HepG2 (cell line): ENCODE measurements at regions not wholly inside any gene's neighbourhood (a gene's known extent, or its start where the extent isn't known, plus 50 kb on each side); places are given as distances from the start of the nearest gene placed in this dataset.

Experiments used
- ATAC-seq: fragments of 200-7000 bp; cut with Tn5 transposase; 3 replicates; pipeline ENCODE4 v1.9.1; 2020; ENCODE audit warnings: mild to moderate bottlenecking, moderate library complexity
- BruUV-seq: library from RNA; stranded (reverse); fragments of 400-500 nt; replicated peaks from 2 replicates; lab custom pipeline; 2021; lab: Mats Ljungman, UMichigan
- CTCF ChIA-PET: fragments of 300-600 bp; formaldehyde crosslinking; extraction: SDS; loops from one replicate; lab custom pipeline; 2021; ENCODE audit warnings: low total read pairs, inconsistent platforms, low intra/inter-chr PET ratio; lab: Yijun Ruan, JAX
- POLR2A ChIA-PET: fragments of 350-600 bp; sonication (Branson Sonifier 250); formaldehyde crosslinking; loops from one replicate; lab custom pipeline; 2020; ENCODE audit warnings: antibody characterized with exemption, inconsistent platforms; lab: Yijun Ruan, JAX
- DNase-seq: peaks from one replicate; pipeline ENCODE4 v3.0.0-alpha.2; 2015; ENCODE audit warnings: low spot score
- FAIRE-seq: peaks from 3 replicates; lab custom pipeline; 2011; peaks lifted over from hg19 to GRCh38; lab: Jason Lieb, UNC
- H2AFZ ChIP-seq: one replicate; pipeline ENCODE4 v1.6.1; 2011; ENCODE audit warnings: low read length, inconsistent platforms
- H3K27ac ChIP-seq: fragments of 300-600 bp; 3 replicates; pipeline ENCODE4 v1.8.0; 2011; ENCODE audit warnings: mixed run types, mild to moderate bottlenecking, mixed read lengths, low read length, inconsistent platforms; ENCODE audit not compliant: insufficient read depth; ENCODE audit errors: extremely low read length
- H3K27me3 ChIP-seq, 2 experiments: fragments of 200-600 bp in 1 of 2; 2 replicates in 1 of 2; 3 replicates in 1 of 2; pipeline versions ENCODE4 v1.6.0 to v1.8.0; 2011; ENCODE audit warnings: low read length in 2 of 2, mild to moderate bottlenecking in 2 of 2, moderate library complexity in 2 of 2, inconsistent platforms in 1 of 2; ENCODE audit not compliant: insufficient read depth in 2 of 2, control insufficient read depth in 1 of 2
- H3K36me3 ChIP-seq, 2 experiments: fragments of 200-600 bp in 1 of 2; replicated peaks in 1 of 2; 2 replicates in 1 of 2; 3 replicates in 1 of 2; pipeline versions ENCODE4 v1.5.1 to v1.8.0; 2011; ENCODE audit warnings: low read length in 2 of 2, inconsistent platforms in 1 of 2; ENCODE audit not compliant: insufficient read depth in 2 of 2, control insufficient read depth in 1 of 2
- H3K4me1 ChIP-seq: 2 replicates; pipeline ENCODE4 v1.5.1; 2012; ENCODE audit warnings: low read length, inconsistent platforms; ENCODE audit not compliant: insufficient read depth
- H3K4me2 ChIP-seq: 2 replicates; pipeline ENCODE4 v1.6.0; 2011; ENCODE audit warnings: low read depth, low read length, inconsistent platforms
- H3K4me3 ChIP-seq, 3 experiments: fragments of 200-600 bp in 1 of 3; sonication (generic), shearing (Covaris generic) in 1 of 3; replicated peaks in 1 of 3; 2 replicates each; pipeline ENCODE4 v1.5.1; 2011 to 2016; ENCODE audit warnings: low read length in 3 of 3, inconsistent platforms in 2 of 3, low read depth in 2 of 3, mild to moderate bottlenecking in 2 of 3, control low read depth in 1 of 3, mixed read lengths in 1 of 3; ENCODE audit not compliant: insufficient read depth in 1 of 3
- H3K79me2 ChIP-seq: one replicate; pipeline ENCODE4 v1.6.1; 2011; ENCODE audit warnings: low read length, inconsistent platforms; ENCODE audit not compliant: insufficient read depth
- H3K9ac ChIP-seq: 2 replicates; pipeline ENCODE4 v1.6.0; 2011; ENCODE audit warnings: mild to moderate bottlenecking, low read depth, low read length, inconsistent platforms; ENCODE audit not compliant: insufficient read depth
- H3K9me3 ChIP-seq: 2 replicates; pipeline ENCODE4 v1.5.1; 2012; ENCODE audit warnings: mild to moderate bottlenecking, low read length
- H4K20me1 ChIP-seq: 2 replicates; pipeline ENCODE4 v1.6.0; 2011; ENCODE audit warnings: inconsistent platforms, mild to moderate bottlenecking, low read length, moderate library complexity; ENCODE audit not compliant: insufficient read depth
- CHCHD3 ChIP-seq: sonication (generic); formaldehyde crosslinking; IDR thresholded peaks from 2 replicates; pipeline ENCODE4 v1.8.0; 2022; ENCODE audit warnings: mild to moderate bottlenecking, missing genetic modification reagents, moderate library complexity
- HOXA9 ChIP-seq: sonication (generic); formaldehyde crosslinking; IDR thresholded peaks from 2 replicates; pipeline ENCODE4 v1.8.1; 2022; ENCODE audit warnings: missing genetic modification reagents, mild to moderate bottlenecking, moderate library complexity, borderline replicate concordance
- MYC ChIP-seq: sonication (generic); formaldehyde crosslinking; IDR thresholded peaks from 2 replicates; pipeline ENCODE4 v1.9.0; 2021; ENCODE audit warnings: missing genetic modification reagents, borderline replicate concordance
- NCOA2 ChIP-seq: sonication (generic); formaldehyde crosslinking; IDR thresholded peaks from 2 replicates; pipeline ENCODE4 v1.8.0; 2022; ENCODE audit warnings: inconsistent platforms
- SMAD9 ChIP-seq: sonication (generic); formaldehyde crosslinking; IDR thresholded peaks from 2 replicates; pipeline ENCODE4 v1.5.1; 2020; ENCODE audit warnings: mild to moderate bottlenecking, missing genetic modification reagents
- ZNF3 ChIP-seq: IDR thresholded peaks from 2 replicates; pipeline ENCODE4 v1.7.0; 2017; ENCODE audit warnings: inconsistent platforms
- ZNF574 ChIP-seq: sonication (generic); formaldehyde crosslinking; IDR thresholded peaks from 2 replicates; pipeline ENCODE4 v1.4.0; 2020; ENCODE audit warnings: missing genetic modification reagents
- ZNF646 ChIP-seq: sonication (generic); formaldehyde crosslinking; IDR thresholded peaks from 2 replicates; pipeline ENCODE4 v1.9.0; 2021; ENCODE audit warnings: mild to moderate bottlenecking, missing genetic modification reagents
- WGBS: methylation state at CpG from one replicate; pipeline ENCODE4 v1.1.6; 2017; ENCODE audit warnings: low lambda C conversion rate; 5-methylcytosine and 5-hydroxymethylcytosine counted together
- in situ Hi-C: cut with HindIII; loops from 2 replicates; pipeline ENCODE4 v1.10.0; 2017; ENCODE audit warnings: low pct_unique_long_range_greater_than_20kb; ENCODE audit not compliant: extremely low pct_ligation_motif_present
- intact Hi-C: fragments of 100-400 bp; cut with micrococcal nuclease; formaldehyde crosslinking; loops from one replicate; pipeline ENCODE4 v1.10.0; 2022; ENCODE audit not compliant: unreplicated experiment
- TF ChIP-seq, protein P1 (sequence below): sonication (generic); formaldehyde crosslinking; IDR thresholded peaks from 2 replicates; pipeline ENCODE4 v1.8.1; 2022; ENCODE audit warnings: low read depth, mild to moderate bottlenecking, missing genetic modification reagents
- TF ChIP-seq, protein P2 (sequence below): IDR thresholded peaks from 2 replicates; pipeline ENCODE4 v1.6.1; 2012; ENCODE audit warnings: low read depth, low read length, improper control_type of control experiment

DNA sequence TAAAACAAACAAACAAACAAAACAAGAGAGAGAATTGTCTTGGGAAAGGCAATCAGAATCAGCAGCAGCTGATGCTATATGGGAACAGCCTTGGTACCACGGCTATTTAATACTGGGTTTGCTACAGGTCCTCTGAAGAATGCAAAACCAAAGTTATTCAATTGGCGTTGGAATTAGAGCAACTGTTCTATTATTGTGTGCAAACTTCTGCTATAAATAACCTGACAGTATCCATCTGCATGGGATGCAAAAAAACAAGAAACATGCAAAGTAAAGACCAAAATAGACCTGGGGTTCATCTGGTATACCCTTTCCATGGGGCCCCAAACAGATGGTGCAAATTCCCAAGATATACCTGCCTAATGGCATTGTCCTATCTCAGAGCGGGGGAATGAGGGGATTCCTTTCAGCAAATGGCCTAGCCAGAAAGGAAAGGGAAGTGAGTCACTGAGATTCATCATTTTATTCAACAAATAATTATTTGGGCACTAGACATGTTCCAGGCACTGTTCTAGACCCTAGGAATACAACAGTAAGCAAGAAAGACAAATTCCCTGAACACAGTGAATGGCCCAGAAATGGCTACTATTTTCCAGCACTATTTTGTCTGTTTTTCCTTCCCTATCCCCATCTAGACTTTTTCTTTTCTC is 268.9 kb downstream of the FBXW7 start:
- ATAC-seq: no peak
- no peak for TF ChIP-seq NCOA2 (CRISPR knock-in tag)
- no peak for TF ChIP-seq CHCHD3 (CRISPR knock-in tag)
- no peak for TF ChIP-seq HOXA9
- no peak for TF ChIP-seq ZNF646 (CRISPR knock-in tag)
- TF ChIP-seq, protein P1, sequence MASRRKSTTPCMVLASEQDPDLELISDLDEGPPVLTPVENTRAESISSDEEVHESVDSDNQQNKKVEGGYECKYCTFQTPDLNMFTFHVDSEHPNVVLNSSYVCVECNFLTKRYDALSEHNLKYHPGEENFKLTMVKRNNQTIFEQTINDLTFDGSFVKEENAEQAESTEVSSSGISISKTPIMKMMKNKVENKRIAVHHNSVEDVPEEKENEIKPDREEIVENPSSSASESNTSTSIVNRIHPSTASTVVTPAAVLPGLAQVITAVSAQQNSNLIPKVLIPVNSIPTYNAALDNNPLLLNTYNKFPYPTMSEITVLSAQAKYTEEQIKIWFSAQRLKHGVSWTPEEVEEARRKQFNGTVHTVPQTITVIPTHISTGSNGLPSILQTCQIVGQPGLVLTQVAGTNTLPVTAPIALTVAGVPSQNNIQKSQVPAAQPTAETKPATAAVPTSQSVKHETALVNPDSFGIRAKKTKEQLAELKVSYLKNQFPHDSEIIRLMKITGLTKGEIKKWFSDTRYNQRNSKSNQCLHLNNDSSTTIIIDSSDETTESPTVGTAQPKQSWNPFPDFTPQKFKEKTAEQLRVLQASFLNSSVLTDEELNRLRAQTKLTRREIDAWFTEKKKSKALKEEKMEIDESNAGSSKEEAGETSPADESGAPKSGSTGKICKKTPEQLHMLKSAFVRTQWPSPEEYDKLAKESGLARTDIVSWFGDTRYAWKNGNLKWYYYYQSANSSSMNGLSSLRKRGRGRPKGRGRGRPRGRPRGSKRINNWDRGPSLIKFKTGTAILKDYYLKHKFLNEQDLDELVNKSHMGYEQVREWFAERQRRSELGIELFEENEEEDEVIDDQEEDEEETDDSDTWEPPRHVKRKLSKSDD (CRISPR knock-in tag): no peak
- no peak for TF ChIP-seq ZNF574 (CRISPR knock-in tag)
- TF ChIP-seq ZNF3 (CRISPR knock-in tag): no peak
- TF ChIP-seq, protein P2, sequence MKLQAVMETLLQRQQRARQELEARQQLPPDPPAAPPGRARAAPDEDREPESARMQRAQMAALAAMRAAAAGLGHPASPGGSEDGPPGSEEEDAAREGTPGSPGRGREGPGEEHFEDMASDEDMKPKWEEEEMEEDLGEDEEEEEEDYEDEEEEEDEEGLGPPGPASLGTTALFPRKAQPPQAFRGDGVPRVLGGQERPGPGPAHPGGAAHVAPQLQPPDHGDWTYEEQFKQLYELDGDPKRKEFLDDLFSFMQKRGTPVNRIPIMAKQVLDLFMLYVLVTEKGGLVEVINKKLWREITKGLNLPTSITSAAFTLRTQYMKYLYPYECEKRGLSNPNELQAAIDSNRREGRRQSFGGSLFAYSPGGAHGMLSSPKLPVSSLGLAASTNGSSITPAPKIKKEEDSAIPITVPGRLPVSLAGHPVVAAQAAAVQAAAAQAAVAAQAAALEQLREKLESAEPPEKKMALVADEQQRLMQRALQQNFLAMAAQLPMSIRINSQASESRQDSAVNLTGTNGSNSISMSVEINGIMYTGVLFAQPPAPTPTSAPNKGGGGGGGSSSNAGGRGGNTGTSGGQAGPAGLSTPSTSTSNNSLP: no peak
- TF ChIP-seq SMAD9: no peak
- TF ChIP-seq MYC (CRISPR knock-in tag): no peak

More for the DNA sequence above, 268.9 kb downstream of the FBXW7 start:
- Histone ChIP-seq H3K27me3 (peaks cover 0 to 9% of the 10 kb centered on the region in 2 experiments; a peak in 2 of 5 replicates), H3K27ac (no peak overlapping the region), H3K4me2 (no peak overlapping the region), H3K4me1 (peaks cover 9% of the 10 kb centered on the region; the same call in 1 of the 2 replicates), H3K36me3 (no peaks in the 10 kb centered on the region), H2AFZ (no peak overlapping the region), H3K79me2 (no peaks in the 10 kb centered on the region), H4K20me1 (no peaks in the 10 kb centered on the region), H3K9me3 (no peaks in the 10 kb centered on the region), H3K9ac (no peak overlapping the region), H3K4me3 (no peak overlapping the region)
- ChIA-PET CTCF (no interaction called here), POLR2A (no interaction called here)
- no peak for FAIRE-seq
- whole genome bisulfite sequencing: 11% methylated on average over 3 of the region's 3 CpGs
- no peak for DNase-seq
- in situ Hi-C loops: no loop called here
- no TSS peak for BruUV-seq
- intact Hi-C loops: no loop called here
